ENCODE measurements at regions not wholly inside any gene's neighbourhood (a gene's known extent, or its start where the extent isn't known, plus 50 kb on each side); places are given as distances from the start of the nearest gene placed in this dataset.
"Not testable (repeated sequence)": the region's sequence is repeated elsewhere in the genome, so short reads cannot be mapped to it uniquely, and the experiment has no call there.

DNA sequence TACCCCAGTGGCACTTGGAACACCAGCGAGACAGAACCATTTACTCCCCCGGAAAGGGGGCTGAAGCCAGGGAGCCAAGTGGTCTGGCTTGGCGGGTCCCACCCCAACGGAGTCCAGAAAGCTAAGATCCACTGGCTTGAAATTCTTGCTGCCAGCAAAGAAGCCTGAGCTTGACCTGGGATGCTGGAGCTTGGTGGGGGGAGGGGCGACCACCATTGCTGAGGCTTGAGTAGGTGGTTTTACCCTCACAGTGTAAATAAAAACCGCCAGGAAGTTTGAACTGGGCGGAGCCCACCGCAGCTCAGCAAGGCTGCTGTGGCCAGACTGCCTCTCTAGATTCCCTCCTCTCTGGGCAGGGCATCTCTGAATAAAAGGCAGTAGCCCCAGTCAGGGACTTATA is 62.8 kb downstream of the RPS24 start:
- H3K9me3 ChIP-seq; H3K36me3 ChIP-seq; intact Hi-C loops (cut with DNase I); DNase-seq; H3K27me3 ChIP-seq; H3K4me1 ChIP-seq; H3K4me3 ChIP-seq; ATAC-seq; H3K27ac ChIP-seq: not testable (repeated sequence)
- WGBS (ENCODE audit: insufficient coverage, low coverage, low lambda C conversion rate, missing lambda C conversion rate), result 47% methylated on average over 7 of the region's 8 CpGs

DNA sequence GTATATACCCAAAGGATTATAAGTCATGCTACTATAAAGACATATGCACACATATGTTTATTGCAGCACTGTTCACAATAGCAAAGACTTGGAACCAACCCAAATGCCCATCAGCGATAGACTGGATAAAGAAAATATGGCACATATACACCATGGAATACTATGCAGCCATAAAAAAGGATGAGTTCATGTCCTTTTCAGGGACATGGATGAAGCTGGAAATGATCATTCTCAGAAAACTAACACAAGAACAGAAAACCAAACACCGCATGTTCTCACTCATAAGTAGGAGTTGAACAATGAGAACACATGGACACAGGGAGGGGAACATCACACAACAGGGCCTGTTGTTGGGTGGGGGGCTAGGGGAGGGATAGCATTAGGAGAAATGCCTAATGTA is 68.9 kb downstream of the RPS24 start:
- H3K36me3 ChIP-seq; H3K27me3 ChIP-seq; H3K4me1 ChIP-seq; H3K4me3 ChIP-seq; intact Hi-C loops (cut with DNase I); H3K27ac ChIP-seq; DNase-seq; H3K9me3 ChIP-seq; ATAC-seq: not testable (repeated sequence)
- WGBS (ENCODE audit: insufficient coverage, low coverage, low lambda C conversion rate, missing lambda C conversion rate), result 100% methylated on average over 2 of the region's 2 CpGs

- Histone ChIP-seq H3K4me1 (no peaks in the 10 kb centered on the region), H3K36me3 (no peaks in the 10 kb centered on the region), H3K4me3 (no peak overlapping the region), H3K9me3 (no peaks in the 10 kb centered on the region), H3K27me3 (no peaks in the 10 kb centered on the region), H3K27ac (no peak overlapping the region)
- intact Hi-C loops (cut with DNase I), result no loop called here
- TF ChIP-seq POLR2A (IDR thresholded peaks at IDR 0.05), result no peak
- TF ChIP-seq, protein P1, sequence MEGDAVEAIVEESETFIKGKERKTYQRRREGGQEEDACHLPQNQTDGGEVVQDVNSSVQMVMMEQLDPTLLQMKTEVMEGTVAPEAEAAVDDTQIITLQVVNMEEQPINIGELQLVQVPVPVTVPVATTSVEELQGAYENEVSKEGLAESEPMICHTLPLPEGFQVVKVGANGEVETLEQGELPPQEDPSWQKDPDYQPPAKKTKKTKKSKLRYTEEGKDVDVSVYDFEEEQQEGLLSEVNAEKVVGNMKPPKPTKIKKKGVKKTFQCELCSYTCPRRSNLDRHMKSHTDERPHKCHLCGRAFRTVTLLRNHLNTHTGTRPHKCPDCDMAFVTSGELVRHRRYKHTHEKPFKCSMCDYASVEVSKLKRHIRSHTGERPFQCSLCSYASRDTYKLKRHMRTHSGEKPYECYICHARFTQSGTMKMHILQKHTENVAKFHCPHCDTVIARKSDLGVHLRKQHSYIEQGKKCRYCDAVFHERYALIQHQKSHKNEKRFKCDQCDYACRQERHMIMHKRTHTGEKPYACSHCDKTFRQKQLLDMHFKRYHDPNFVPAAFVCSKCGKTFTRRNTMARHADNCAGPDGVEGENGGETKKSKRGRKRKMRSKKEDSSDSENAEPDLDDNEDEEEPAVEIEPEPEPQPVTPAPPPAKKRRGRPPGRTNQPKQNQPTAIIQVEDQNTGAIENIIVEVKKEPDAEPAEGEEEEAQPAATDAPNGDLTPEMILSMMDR (IDR thresholded peaks at IDR 0.05), result no peak
- DNase-seq, result no peak
- WGBS (ENCODE audit: insufficient coverage, low coverage, low lambda C conversion rate, missing lambda C conversion rate), result 8% methylated on average over 2 of the region's 2 CpGs
- ATAC-seq, result no peak
Measured at GRCh38 chr10:78109210-78109609, 75.5 kb downstream of the RPS24 start.

DNA sequence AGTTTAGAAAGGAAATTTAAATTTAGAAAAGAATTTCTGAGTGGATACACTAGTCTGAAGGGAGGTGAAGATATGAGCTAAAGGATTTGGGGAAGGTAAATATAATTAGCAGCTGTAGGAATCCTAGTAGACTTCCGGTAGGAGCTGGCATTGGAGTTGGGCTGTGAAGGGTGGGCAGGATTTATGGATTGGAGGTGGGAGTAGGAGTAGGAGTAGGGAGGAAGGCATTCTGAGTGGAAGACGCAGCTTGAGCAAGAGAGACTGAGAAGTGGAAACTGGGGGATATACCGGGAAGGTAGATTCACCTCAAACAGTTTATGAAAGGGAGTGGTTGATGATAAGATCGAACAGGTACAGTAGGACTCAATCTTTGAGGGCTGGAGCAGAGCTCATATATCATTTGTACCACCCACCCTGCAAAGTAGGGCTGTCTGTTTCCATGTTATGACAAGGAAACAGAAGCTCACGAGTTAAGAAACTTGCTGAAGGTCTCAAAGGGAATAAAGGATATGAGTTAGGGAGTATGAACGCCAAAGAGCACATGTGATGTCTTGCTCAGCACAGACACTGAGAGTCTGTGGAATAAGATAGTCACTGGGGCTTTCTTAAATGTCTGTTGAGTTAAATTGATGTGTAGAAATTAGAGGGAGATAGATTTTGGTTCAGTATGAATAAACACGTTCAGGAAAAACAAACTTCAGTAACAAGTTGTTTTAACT is 81.6 kb downstream of the RPS24 start:
- H3K36me3 ChIP-seq, result no peaks in the 10 kb centered on the region
- no peak overlapping the region for H3K27ac ChIP-seq
- TF ChIP-seq POLR2A (IDR thresholded peaks at IDR 0.05), result no peak
- TF ChIP-seq, protein P1 (IDR thresholded peaks at IDR 0.05), result no peak
- intact Hi-C loops (cut with DNase I), result no loop called here
- H3K4me3 ChIP-seq, result no peak overlapping the region
- 45% methylated on average over 5 of the region's 7 CpGs for WGBS (ENCODE audit: insufficient coverage, low coverage, low lambda C conversion rate, missing lambda C conversion rate)
- no peak for DNase-seq
- H3K27me3 ChIP-seq, result no peaks in the 10 kb centered on the region
- ATAC-seq, result no peak
- H3K9me3 ChIP-seq, result no peaks in the 10 kb centered on the region
- H3K4me1 ChIP-seq, result no peaks in the 10 kb centered on the region

DNA sequence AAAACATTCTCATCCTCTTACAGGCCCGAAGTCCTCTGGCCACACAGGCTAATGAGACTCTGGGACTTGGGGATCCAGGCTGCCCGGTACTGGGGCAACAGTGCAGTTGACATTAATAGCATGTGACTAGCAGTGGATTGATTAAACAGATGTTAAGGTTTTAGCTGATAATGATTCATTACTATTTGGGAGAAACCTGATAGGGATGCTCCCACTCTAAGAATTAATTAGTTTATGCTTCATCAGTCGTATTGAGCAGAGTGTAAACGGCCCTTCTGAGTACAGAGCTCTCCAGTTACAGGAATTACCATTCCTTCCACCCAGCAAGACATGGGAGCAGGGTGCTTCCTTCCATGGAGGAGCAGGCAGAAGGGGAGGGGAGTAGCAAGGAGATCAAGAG is 82.7 kb downstream of the RPS24 start:
- H3K9me3 ChIP-seq, result no peaks in the 10 kb centered on the region
- H3K27me3 ChIP-seq, result no peaks in the 10 kb centered on the region
- H3K4me1 ChIP-seq, result no peaks in the 10 kb centered on the region
- H3K27ac ChIP-seq, result no peak overlapping the region
- intact Hi-C loops (cut with DNase I), result no loop called here
- ATAC-seq (no peak), DNase-seq (no peak)
- WGBS (ENCODE audit: insufficient coverage, low coverage, low lambda C conversion rate, missing lambda C conversion rate), result 55% methylated on average over 4 of the region's 4 CpGs
- no peak overlapping the region for H3K4me3 ChIP-seq
- no peaks in the 10 kb centered on the region for H3K36me3 ChIP-seq
- no peak for TF ChIP-seq POLR2A (IDR thresholded peaks at IDR 0.05)
- TF ChIP-seq, protein P1 (IDR thresholded peaks at IDR 0.05), result no peak

DNA sequence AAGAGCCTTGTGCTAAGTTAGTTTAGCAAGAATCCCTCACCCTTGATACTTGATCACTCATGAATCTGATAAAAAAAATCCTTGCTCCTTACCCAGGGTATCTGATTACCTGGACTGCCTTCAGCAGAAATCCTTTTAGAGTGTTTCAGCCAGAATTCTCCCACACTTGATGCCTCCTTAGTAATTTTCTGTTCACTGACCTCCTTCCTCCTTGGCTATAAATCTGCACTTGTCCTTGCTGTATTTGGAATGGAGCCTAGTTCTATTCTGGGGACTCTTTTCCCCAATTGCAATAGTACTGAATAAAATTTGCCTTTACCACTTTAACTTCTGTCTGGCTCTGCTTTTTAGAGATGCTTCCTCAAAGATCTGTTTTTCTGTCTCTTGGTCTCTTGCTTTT is 84.9 kb downstream of the RPS24 start:
- no peak for DNase-seq
- H3K36me3 ChIP-seq, result no peaks in the 10 kb centered on the region
- H3K4me3 ChIP-seq, result no peak overlapping the region
- H3K27ac ChIP-seq, result no peak overlapping the region
- intact Hi-C loops (cut with DNase I), result no loop called here
- H3K4me1 ChIP-seq, result no peaks in the 10 kb centered on the region
- H3K9me3 ChIP-seq, result no peaks in the 10 kb centered on the region
- TF ChIP-seq POLR2A (IDR thresholded peaks at IDR 0.05), result no peak
- TF ChIP-seq, protein P1 (IDR thresholded peaks at IDR 0.05), result no peak
- H3K27me3 ChIP-seq, result no peaks in the 10 kb centered on the region
- ATAC-seq, result no peak

Measured in right lobe of liver (tissue), 6 donors.